Bronchial epithelial cell (primary cell): ENCODE measurements at regions not wholly inside any gene's neighbourhood (a gene's known extent, or its start where the extent isn't known, plus 50 kb on each side); places are given as distances from the start of the nearest gene placed in this dataset.

Experiments
- DNase-seq: peaks from one replicate; pipeline ENCODE4 v3.0.0-alpha.2; 2010; ENCODE audit warnings: low read depth
- FAIRE-seq: peaks from 2 replicates; lab custom pipeline; 2011; peaks lifted over from hg19 to GRCh38; lab: Jason Lieb, UNC
- H3K27me3 ChIP-seq: 2 replicates; pipeline ENCODE4 v1.5.1; 2011; ENCODE audit warnings: low read length; ENCODE audit not compliant: control insufficient read depth, insufficient read depth
- H3K36me3 ChIP-seq: 2 replicates; pipeline ENCODE4 v1.5.1; 2011; ENCODE audit warnings: low read length; ENCODE audit not compliant: control insufficient read depth, insufficient read depth
- H3K4me3 ChIP-seq: 2 replicates; pipeline ENCODE4 v1.5.1; 2011; ENCODE audit warnings: mild to moderate bottlenecking, low read depth, low read length, control low read depth
- TF ChIP-seq, protein P1 (sequence below): IDR thresholded peaks from 2 replicates; pipeline ENCODE4 v1.5.1; 2011; ENCODE audit warnings: mild to moderate bottlenecking, moderate library complexity, low read length, control low read depth, inconsistent platforms; ENCODE audit not compliant: insufficient read depth, severe bottlenecking

GRCh38 chr4:111952688-111953087 lies 192.6 kb upstream of the FAM241A start:
- Histone ChIP-seq H3K27me3 (no peaks in the 10 kb centered on the region), H3K4me3 (no peak overlapping the region), H3K36me3 (no peaks in the 10 kb centered on the region)
- no peak for DNase-seq
- FAIRE-seq = no peak
- TF ChIP-seq, protein P1, sequence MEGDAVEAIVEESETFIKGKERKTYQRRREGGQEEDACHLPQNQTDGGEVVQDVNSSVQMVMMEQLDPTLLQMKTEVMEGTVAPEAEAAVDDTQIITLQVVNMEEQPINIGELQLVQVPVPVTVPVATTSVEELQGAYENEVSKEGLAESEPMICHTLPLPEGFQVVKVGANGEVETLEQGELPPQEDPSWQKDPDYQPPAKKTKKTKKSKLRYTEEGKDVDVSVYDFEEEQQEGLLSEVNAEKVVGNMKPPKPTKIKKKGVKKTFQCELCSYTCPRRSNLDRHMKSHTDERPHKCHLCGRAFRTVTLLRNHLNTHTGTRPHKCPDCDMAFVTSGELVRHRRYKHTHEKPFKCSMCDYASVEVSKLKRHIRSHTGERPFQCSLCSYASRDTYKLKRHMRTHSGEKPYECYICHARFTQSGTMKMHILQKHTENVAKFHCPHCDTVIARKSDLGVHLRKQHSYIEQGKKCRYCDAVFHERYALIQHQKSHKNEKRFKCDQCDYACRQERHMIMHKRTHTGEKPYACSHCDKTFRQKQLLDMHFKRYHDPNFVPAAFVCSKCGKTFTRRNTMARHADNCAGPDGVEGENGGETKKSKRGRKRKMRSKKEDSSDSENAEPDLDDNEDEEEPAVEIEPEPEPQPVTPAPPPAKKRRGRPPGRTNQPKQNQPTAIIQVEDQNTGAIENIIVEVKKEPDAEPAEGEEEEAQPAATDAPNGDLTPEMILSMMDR = no peak

DNA sequence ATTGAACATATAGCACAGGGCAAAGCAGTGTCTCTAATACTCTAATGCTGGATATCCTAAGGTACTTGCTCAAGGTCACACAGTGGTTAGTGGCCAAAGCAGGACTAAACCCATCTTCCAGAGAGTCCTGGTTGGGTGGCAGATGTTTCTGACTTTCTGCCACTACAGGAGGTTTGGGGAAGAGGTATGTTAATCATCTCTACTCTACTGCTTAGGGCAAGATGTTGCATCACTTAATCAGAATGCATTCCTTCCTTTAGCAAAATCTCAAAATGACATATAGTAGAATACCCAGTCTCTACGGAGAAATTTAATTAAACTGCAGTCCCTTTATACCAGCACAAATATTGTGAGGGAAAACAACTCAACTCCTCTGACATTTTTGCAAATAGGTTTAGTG lies 190.7 kb upstream of the FAM241A start:
- TF ChIP-seq, protein P1 = no peak
- no peak for DNase-seq
- Histone ChIP-seq H3K27me3 (no peaks in the 10 kb centered on the region), H3K4me3 (no peak overlapping the region), H3K36me3 (no peaks in the 10 kb centered on the region)
- FAIRE-seq = no peak

GRCh38 chr4:111955001-111955400 lies 190.3 kb upstream of the FAM241A start:
- Histone ChIP-seq H3K36me3 (no peaks in the 10 kb centered on the region), H3K4me3 (no peak overlapping the region), H3K27me3 (no peaks in the 10 kb centered on the region)
- DNase-seq = no peak
- TF ChIP-seq, protein P1 = no peak
- no peak for FAIRE-seq

DNA sequence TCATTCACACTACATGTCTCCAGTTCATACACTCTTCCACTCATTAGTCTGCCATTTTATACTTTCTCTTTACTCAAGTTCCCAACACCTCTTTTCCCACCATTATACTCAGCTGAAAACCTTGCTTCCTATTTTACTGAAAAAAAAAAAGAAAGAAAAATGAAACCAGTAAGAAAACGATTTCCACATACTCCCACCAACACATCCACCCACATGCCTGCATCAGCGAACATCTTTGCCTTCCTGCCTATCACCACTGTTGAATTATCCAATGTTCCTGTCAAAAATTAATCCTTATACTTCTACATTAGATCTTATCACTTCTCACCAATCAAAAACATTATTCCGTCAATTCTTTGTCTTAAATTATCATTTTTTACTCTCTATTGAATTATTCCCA lies 188.1 kb upstream of the FAM241A start:
- no peaks in the 10 kb centered on the region for H3K36me3 ChIP-seq
- no peak overlapping the region for H3K4me3 ChIP-seq
- no peaks in the 10 kb centered on the region for H3K27me3 ChIP-seq
- TF ChIP-seq, protein P1 = no peak
- FAIRE-seq = no peak
- no peak for DNase-seq

- TF ChIP-seq, protein P1 = no peak
- Histone ChIP-seq H3K27me3 (no peaks in the 10 kb centered on the region), H3K36me3 (no peaks in the 10 kb centered on the region), H3K4me3 (no peak overlapping the region)
- no peak for FAIRE-seq
- DNase-seq = no peak
Observed at GRCh38 chr4:111957997-111958396, 187.3 kb upstream of the FAM241A start.

GRCh38 chr4:111959222-111959621 lies 186.0 kb upstream of the FAM241A start:
- DNase-seq = peak; percentile 86

More at GRCh38 chr4:111959222-111959621, 186.0 kb upstream of the FAM241A start:
- TF ChIP-seq, protein P1 = no peak
- H3K27me3 ChIP-seq = no peaks in the 10 kb centered on the region
- H3K36me3 ChIP-seq = no peaks in the 10 kb centered on the region
- FAIRE-seq = no peak
- no peak overlapping the region for H3K4me3 ChIP-seq
